ENCODE measurements at regions not wholly inside any gene's neighbourhood (a gene's known extent, or its start where the extent isn't known, plus 50 kb on each side); places are given as distances from the start of the nearest gene placed in this dataset.

GRCh38 chr12:16914853-16915252 is 308.9 kb upstream of the LMO3 start:
- Histone ChIP-seq H3K4me1 (no peaks in the 10 kb centered on the region), H3K4me2 (no peak overlapping the region), H3K27ac (no peak overlapping the region), H3K4me3 (no peak overlapping the region), H3K9me3 (peaks cover 7% of the 10 kb centered on the region; the same call in 2 of the 3 replicates)
- ChIA-PET POLR2A (no interaction called here), CTCF (no interaction called here)
- DNase-seq (ENCODE audit: low read depth in 1 of 2, low spot score in 1 of 2) (no peak), ATAC-seq (no peak), FAIRE-seq (no peak)
- WGBS (ENCODE audit: missing lambda C conversion rate): 0% methylated on average over 1 of the region's 1 CpG
- TF ChIP-seq HEYL (CRISPR knock-in tag; IDR thresholded peaks at IDR 0.05) (no peak), RCOR1 (IDR thresholded peaks at IDR 0.05; ENCODE audit: low read depth, low read length) (no peak), HOXB5 (CRISPR knock-in tag; IDR thresholded peaks at IDR 0.05) (no peak), CEBPB (IDR thresholded peaks at IDR 0.05) (no peak), REST (IDR thresholded peaks at IDR 0.05) (peak; percentile 37; the same call in 1 of the 2 replicates), JUNB (IDR thresholded peaks at IDR 0.05) (no peak)

GRCh38 chr12:16913832-16914490 is 308.0 kb upstream of the LMO3 start:
- FAIRE-seq (no peak), DNase-seq (ENCODE audit: low read depth in 1 of 2, low spot score in 1 of 2) (peak in 1 of 2 experiments; percentile 10)

GRCh38 chr12:16901946-16902345 is 296.0 kb upstream of the LMO3 start:
- Histone ChIP-seq H3K4me3 (no peak overlapping the region), H3K4me2 (no peak overlapping the region), H3K4me1 (no peaks in the 10 kb centered on the region), H3K9me3 (no peaks in the 10 kb centered on the region), H3K27ac (no peak overlapping the region)
- DNase-seq (ENCODE audit: low read depth in 1 of 2, low spot score in 1 of 2) (no peak), ATAC-seq (no peak), FAIRE-seq (no peak)
- CTCF ChIA-PET: no interaction called here
- WGBS (ENCODE audit: missing lambda C conversion rate): 15% methylated on average over 3 of the region's 3 CpGs
- TF ChIP-seq ZFP36 (IDR thresholded peaks at IDR 0.05; ENCODE audit: borderline replicate concordance, partially characterized antibody): no peak
- TF ChIP-seq RARB (CRISPR knock-in tag; IDR thresholded peaks at IDR 0.05): no peak
- no peak for TF ChIP-seq KDM5A (IDR thresholded peaks at IDR 0.05)
- TF ChIP-seq MAFK (IDR thresholded peaks at IDR 0.05; ENCODE audit: partially characterized antibody): no peak
- no peak for TF ChIP-seq JUNB (IDR thresholded peaks at IDR 0.05)
- no peak for TF ChIP-seq GATA3 (IDR thresholded peaks at IDR 0.05; ENCODE audit: borderline replicate concordance)
- no peak for TF ChIP-seq KDM1A (IDR thresholded peaks at IDR 0.05; ENCODE audit: low read depth)
- TF ChIP-seq RFX5 (IDR thresholded peaks at IDR 0.05): no peak
- TF ChIP-seq HOXB5 (CRISPR knock-in tag; IDR thresholded peaks at IDR 0.05): no peak
- no peak for TF ChIP-seq FOSB (CRISPR knock-in tag; IDR thresholded peaks at IDR 0.05)
- TF ChIP-seq EP300 (IDR thresholded peaks at IDR 0.05): no peak
- TF ChIP-seq CBX8 (IDR thresholded peaks at IDR 0.05): no peak
- no peak for TF ChIP-seq FOSL2 (IDR thresholded peaks at IDR 0.05)
- no peak for TF ChIP-seq FOSL2 (CRISPR knock-in tag; IDR thresholded peaks at IDR 0.05)
- no peak for TF ChIP-seq ATOH8 (CRISPR knock-in tag; IDR thresholded peaks at IDR 0.05; ENCODE audit: low read depth)
- TF ChIP-seq MAZ (IDR thresholded peaks at IDR 0.05; ENCODE audit: borderline replicate concordance, low read depth, low read length): no peak
- TF ChIP-seq HOXB13 (CRISPR knock-in tag; IDR thresholded peaks at IDR 0.05; ENCODE audit: low read depth): no peak
- POLR2A ChIA-PET: no interaction called here

More at GRCh38 chr12:16913832-16914490, 308.0 kb upstream of the LMO3 start:
- CTCF ChIA-PET: no interaction called here
- no peak for ATAC-seq
- POLR2A ChIA-PET: no interaction called here
- no peak overlapping the region for H3K4me3 ChIP-seq
- WGBS (ENCODE audit: missing lambda C conversion rate): 0% methylated on average over 1 of the region's 1 CpG
- no peak overlapping the region for H3K4me2 ChIP-seq
- no peaks in the 10 kb centered on the region for H3K4me1 ChIP-seq
- H3K27ac ChIP-seq: no peak overlapping the region
- TF ChIP-seq KDM1A (IDR thresholded peaks at IDR 0.05; ENCODE audit: low read depth) (no peak), FOSL2 (IDR thresholded peaks at IDR 0.05) (no peak), FOSL2 (CRISPR knock-in tag; IDR thresholded peaks at IDR 0.05) (no peak), HES2 (IDR thresholded peaks at IDR 0.05) (no peak), RAD21 (conservative IDR thresholded peaks at IDR 0.05 in 1 of 2, IDR thresholded peaks at IDR 0.05 in 1 of 2) (no peak), HOXB13 (CRISPR knock-in tag; IDR thresholded peaks at IDR 0.05; ENCODE audit: low read depth) (no peak)
- no peaks in the 10 kb centered on the region for H3K9me3 ChIP-seq
